Hepatocyte (in vitro differentiated cells): ENCODE measurements at regions not wholly inside any gene's neighbourhood (a gene's known extent, or its start where the extent isn't known, plus 50 kb on each side); places are given as distances from the start of the nearest gene placed in this dataset.

Experiments used
- EZH2 ChIP-seq: fragments of 200-600 bp; sonication (generic); IDR thresholded peaks from 2 replicates; pipeline ENCODE4 v1.6.1; 2016; ENCODE audit warnings: antibody characterized with exemption, mild to moderate bottlenecking, borderline replicate concordance
- TF ChIP-seq, protein P1 (sequence below): fragments of 200-600 bp; sonication (generic); IDR thresholded peaks from 2 replicates; pipeline ENCODE4 v1.5.1; 2016; ENCODE audit warnings: antibody characterized with exemption, mild to moderate bottlenecking; ENCODE audit not compliant: poor library complexity

DNA sequence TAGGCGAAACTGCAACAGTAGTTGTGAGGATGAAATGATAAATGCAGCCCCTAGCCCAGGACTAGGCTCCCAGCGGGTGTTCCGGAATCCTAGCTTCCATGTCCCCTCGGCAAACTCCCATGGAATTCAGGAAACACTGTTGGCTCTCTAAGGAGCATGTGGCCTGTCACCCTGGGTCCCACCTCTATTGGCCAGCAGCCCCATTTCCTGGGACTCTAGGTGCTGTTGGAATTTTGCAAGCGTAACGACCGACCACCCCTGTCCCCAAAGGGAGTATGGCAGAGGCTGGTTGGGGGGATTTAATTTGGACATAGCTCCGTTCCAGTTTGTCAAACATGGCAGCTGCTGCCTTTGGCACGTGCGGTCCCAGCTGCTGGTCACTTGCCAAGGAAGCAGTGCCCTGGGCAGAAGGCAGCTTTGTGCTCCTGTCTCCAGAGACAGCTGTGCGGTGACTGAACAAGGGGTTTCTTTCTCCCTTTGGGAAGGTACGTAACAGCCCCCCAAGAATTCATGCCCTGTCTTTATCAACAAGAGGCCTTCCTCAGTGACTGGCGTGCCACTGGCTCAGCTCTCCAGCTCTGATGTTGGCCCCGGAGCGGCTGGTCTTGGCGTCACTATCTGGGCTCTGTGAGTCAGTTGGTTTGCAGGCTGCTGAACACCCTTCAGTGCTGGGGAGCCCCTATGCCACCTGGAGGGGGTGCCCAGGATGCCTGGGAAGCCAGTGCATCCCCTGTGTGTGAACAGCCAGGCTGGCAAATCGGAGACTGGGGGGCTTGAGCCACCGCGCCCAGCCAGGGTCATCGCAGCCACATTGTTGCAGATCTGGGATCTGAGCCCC is 235.2 kb upstream of the TNRC6C start:
- no peak for TF ChIP-seq EZH2
- TF ChIP-seq, protein P1, sequence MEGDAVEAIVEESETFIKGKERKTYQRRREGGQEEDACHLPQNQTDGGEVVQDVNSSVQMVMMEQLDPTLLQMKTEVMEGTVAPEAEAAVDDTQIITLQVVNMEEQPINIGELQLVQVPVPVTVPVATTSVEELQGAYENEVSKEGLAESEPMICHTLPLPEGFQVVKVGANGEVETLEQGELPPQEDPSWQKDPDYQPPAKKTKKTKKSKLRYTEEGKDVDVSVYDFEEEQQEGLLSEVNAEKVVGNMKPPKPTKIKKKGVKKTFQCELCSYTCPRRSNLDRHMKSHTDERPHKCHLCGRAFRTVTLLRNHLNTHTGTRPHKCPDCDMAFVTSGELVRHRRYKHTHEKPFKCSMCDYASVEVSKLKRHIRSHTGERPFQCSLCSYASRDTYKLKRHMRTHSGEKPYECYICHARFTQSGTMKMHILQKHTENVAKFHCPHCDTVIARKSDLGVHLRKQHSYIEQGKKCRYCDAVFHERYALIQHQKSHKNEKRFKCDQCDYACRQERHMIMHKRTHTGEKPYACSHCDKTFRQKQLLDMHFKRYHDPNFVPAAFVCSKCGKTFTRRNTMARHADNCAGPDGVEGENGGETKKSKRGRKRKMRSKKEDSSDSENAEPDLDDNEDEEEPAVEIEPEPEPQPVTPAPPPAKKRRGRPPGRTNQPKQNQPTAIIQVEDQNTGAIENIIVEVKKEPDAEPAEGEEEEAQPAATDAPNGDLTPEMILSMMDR: no peak
